HG03432 (cell line): ENCODE measurements at regions not wholly inside any gene's neighbourhood (a gene's known extent, or its start where the extent isn't known, plus 50 kb on each side); places are given as distances from the start of the nearest gene placed in this dataset.

Experiments
- ATAC-seq: cut with Tn5 transposase; IDR thresholded peaks from one replicate; pipeline ENCODE4 v1.9.1; 2021; ENCODE audit warnings: mild to moderate bottlenecking, moderate library complexity; ENCODE audit not compliant: unreplicated experiment

GRCh38 chr13:91111476-91112200 is 235.8 kb upstream of the MIR17HG start:
- ATAC-seq = no peak

GRCh38 chr13:91112201-91112923 is 235.1 kb upstream of the MIR17HG start:
- ATAC-seq = no peak

- no peak for ATAC-seq
Observed at GRCh38 chr13:91112924-91113277, 234.6 kb upstream of the MIR17HG start.

DNA sequence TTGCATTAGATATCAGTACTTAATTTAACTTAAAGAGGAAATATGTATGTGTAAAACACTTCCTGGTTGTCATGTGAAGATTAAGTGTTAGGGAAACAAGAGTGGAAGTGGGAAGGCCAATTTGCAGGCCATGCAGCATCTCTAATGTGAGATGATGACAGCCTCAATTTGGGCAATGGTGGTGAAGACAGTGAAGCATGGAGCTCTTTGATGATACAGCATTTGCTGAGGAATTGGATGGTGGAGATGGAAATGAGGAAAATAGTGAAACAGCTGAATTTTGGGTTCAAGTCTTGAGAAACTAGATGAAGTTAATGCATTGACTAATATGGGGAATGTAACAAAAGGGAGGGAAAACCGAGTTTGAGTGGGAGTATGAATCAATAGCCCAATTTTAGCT is 231.7 kb upstream of the MIR17HG start:
- ATAC-seq = no peak

- no peak for ATAC-seq
Observed at GRCh38 chr13:91117351-91117750, 230.1 kb upstream of the MIR17HG start.

DNA sequence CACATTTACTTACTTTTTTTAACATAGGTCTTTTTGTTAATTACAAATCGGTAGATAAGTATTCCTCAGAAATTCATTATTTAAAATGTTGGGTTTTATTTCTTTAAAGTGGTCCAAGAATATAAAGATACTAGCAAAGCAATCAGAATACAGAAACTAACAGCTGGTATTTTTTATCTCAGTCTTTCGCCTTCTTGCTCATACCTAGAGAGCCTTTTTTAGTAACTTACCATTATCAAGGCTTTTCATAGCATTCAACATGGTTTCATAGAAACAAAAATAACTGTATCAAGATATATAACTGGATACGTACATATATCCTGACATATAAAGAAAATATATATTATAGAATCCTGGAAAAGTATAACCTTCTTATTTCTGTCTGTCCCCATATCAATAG is 227.8 kb upstream of the MIR17HG start:
- ATAC-seq = no peak

DNA sequence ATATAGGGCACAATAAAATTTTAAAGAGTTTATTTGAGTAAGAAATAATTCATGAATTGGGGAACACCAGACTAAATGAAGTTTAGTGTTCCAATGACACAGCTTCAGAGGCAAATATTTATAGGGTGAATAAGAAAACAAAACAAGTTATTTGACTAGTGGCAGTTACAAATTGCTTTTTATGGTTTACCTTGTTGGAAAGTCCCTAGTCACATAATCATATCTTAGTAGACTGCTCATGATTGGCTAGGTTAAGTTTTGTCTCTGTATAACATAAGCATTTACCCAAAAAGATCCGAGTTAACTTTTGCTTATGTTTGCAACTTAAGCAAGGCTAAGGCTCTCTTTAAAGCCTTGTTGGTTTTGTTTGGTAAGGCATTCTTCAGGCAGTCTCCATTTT is 224.7 kb upstream of the MIR17HG start:
- no peak for ATAC-seq

DNA sequence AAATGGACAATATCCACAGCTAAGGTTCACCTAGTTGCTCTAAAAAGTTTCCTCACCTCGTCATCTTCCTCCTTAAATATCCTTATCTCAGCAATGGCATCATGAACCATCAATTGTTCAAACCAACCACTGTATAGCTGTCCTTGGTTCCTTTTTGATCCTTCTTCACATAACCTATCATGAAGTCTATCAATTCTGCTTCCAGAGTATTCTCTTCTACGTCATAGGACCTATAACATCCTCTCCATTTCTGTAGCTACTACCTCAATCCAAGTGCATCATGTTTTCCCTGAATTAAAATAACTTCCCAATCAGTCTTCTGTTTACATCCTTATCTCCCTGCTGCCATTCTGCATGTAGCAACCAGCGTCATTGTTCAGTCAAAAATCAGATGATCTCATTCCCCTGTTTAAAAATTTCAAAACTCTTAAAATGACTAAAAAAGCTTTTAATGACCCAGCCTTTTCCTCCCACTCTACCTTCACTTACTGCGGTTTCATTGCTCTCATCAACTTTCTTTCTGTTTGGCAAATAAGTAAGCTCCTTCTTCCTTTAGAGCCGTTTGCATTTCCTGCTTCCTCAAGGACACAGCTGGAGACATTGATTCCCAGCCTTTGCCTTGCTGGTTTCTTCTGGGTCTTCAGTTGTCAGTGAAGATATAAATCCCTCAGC is 223.9 kb upstream of the MIR17HG start:
- peak; percentile 63 for ATAC-seq

GRCh38 chr13:91126806-91127205 is 220.7 kb upstream of the MIR17HG start:
- ATAC-seq = no peak

- no peak for ATAC-seq
Observed at GRCh38 chr13:91127995-91128394, 219.5 kb upstream of the MIR17HG start.

- ATAC-seq = no peak
Observed at GRCh38 chr13:91132381-91132780, 215.1 kb upstream of the MIR17HG start.

DNA sequence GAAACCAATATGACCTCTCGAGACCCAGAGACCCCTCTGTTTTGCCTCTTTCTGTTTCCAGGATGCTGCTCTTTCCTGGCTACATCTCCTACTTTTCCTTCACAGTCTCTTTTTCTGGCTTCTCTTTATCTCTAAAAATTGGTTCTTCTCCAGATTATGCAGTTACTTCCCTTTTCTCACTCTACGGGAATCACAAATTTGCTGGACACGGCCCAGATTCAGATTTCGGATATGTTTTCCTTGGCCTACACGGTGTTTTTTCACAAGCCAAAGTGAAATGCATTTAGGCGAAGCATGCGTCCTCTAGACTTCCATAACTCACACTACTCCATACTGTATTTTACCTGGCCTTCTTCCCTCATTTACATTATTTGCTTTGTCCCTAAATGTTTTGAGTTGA is 214.7 kb upstream of the MIR17HG start:
- no peak for ATAC-seq

GRCh38 chr13:91133941-91134802 is 213.3 kb upstream of the MIR17HG start:
- peak; percentile 88 for ATAC-seq

- peak; percentile 19 for ATAC-seq
Observed at GRCh38 chr13:91134803-91135184, 212.7 kb upstream of the MIR17HG start.

DNA sequence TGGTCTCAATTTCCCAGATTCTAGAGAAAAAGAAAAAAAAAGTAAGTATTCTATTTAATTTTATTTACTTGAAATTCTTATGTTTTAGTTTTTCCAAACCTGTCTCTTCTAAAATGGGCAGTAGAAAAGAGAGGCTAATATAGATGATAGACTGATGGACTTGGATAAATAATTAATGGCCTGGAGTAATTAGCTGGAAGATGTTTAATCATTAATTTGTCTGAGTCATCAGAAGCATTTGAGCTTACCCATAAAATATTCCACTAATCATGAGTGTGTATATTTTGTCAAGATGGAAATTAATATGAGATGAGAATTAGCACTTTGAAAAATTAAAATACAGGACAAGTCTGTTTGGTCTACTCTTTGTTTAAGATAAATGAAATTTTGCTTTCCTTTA is 212.1 kb upstream of the MIR17HG start:
- no peak for ATAC-seq

DNA sequence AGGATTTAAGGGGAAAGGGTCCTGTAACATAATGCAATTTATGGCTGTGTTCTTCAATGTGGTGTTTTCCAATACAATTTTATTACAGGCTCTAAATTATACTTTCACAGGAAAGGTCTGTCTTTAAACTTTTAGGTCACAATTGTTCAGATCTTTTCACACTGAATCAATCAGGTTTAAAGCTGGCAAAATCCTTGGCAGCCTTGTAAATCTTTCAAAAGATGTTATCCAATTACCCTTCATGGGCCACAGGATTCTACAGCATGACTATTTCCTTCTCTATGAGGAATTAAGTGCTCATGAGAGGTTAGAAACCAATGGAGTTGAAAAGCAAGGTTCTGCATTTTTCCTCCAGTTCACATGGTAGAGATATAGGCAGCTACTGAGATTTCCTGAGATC is 211.5 kb upstream of the MIR17HG start:
- no peak for ATAC-seq

DNA sequence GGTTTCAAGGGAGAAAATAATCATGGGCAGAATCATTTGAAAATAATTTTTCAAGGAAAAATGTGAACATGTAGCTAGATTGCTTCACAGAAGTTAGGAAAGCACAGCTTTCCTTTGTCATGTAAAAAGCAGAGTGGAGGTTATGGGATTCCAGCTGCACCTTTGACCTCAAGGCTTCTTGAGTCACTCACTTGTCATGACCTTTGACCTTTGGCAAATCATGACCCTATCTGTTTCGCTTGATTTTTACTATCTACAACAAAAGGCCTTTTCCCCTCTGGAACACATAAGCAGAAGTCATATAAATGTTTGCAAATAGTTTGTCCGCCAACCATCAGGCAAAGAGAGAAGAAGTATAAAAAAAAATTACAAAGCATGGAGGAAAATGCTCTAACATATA is 210.7 kb upstream of the MIR17HG start:
- ATAC-seq = no peak

GRCh38 chr13:91139232-91139631 is 208.3 kb upstream of the MIR17HG start:
- ATAC-seq = no peak

- no peak for ATAC-seq
Observed at GRCh38 chr13:91141543-91142061, 205.9 kb upstream of the MIR17HG start.

- ATAC-seq = no peak
Observed at GRCh38 chr13:91142572-91142971, 204.9 kb upstream of the MIR17HG start.

GRCh38 chr13:91144054-91144453 is 203.4 kb upstream of the MIR17HG start:
- no peak for ATAC-seq
